Thyroid gland (tissue), 4 donors: ENCODE measurements at regions not wholly inside any gene's neighbourhood (a gene's known extent, or its start where the extent isn't known, plus 50 kb on each side); places are given as distances from the start of the nearest gene placed in this dataset.

Source experiments
- POLR2A ChIP-seq, 2 donors: fragments of 450-650 bp; IDR thresholded peaks; one replicate each; pipeline ENCODE4 v1.6.1; 2017; ENCODE audit warnings: antibody characterized with exemption in 2 of 2, mild to moderate bottlenecking in 2 of 2, moderate library complexity in 1 of 2
- TF ChIP-seq, protein P1 (sequence below), 6 experiments: fragments of 200-600 bp in 3 of 6; fragments of 450-650 bp in 3 of 6; sonication (generic) in 3 of 6; IDR thresholded peaks; one replicate each; pipeline ENCODE4 v1.5.1; 2016 to 2019; ENCODE audit warnings: antibody characterized with exemption in 6 of 6, mild to moderate bottlenecking in 2 of 6, inconsistent platforms in 1 of 6, moderate library complexity in 1 of 6

DNA sequence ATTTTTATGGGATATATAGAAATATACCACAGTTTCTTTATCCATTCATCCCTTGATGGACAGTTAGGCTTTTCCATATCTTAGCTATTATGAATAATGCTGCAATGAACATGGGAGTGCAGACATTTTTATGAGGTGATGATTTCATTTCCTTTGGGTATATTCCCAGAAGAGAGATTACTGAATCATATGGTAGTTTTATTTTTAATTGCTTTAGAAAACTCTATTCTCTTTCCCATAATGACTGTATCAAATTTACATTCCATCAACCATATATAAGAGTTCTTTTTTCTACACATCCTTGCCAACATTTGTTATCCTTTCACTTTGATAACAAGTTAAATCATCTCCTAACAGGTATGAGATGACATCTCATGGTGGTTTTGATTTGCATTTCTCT, 821.6 kb downstream of the TLE1 start:
- TF ChIP-seq, protein P1, sequence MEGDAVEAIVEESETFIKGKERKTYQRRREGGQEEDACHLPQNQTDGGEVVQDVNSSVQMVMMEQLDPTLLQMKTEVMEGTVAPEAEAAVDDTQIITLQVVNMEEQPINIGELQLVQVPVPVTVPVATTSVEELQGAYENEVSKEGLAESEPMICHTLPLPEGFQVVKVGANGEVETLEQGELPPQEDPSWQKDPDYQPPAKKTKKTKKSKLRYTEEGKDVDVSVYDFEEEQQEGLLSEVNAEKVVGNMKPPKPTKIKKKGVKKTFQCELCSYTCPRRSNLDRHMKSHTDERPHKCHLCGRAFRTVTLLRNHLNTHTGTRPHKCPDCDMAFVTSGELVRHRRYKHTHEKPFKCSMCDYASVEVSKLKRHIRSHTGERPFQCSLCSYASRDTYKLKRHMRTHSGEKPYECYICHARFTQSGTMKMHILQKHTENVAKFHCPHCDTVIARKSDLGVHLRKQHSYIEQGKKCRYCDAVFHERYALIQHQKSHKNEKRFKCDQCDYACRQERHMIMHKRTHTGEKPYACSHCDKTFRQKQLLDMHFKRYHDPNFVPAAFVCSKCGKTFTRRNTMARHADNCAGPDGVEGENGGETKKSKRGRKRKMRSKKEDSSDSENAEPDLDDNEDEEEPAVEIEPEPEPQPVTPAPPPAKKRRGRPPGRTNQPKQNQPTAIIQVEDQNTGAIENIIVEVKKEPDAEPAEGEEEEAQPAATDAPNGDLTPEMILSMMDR (IDR thresholded peaks at IDR 0.05): no peak
- no peak for TF ChIP-seq POLR2A (IDR thresholded peaks at IDR 0.05)
